Stimulated activated CD4-positive, alpha-beta T cell treated with anti-CD3 and anti-CD28 coated beads, Interleukin-12 subunit alpha, Interleukin-12 subunit beta, amount 100 ng/mL, for 4 hours (primary cell): ENCODE measurements at regions not wholly inside any gene's neighbourhood (a gene's known extent, or its start where the extent isn't known, plus 50 kb on each side); places are given as distances from the start of the nearest gene placed in this dataset.

Experiments
- DNase-seq: peaks from one replicate; pipeline ENCODE4 v3.0.0-alpha.2; 2020

DNA sequence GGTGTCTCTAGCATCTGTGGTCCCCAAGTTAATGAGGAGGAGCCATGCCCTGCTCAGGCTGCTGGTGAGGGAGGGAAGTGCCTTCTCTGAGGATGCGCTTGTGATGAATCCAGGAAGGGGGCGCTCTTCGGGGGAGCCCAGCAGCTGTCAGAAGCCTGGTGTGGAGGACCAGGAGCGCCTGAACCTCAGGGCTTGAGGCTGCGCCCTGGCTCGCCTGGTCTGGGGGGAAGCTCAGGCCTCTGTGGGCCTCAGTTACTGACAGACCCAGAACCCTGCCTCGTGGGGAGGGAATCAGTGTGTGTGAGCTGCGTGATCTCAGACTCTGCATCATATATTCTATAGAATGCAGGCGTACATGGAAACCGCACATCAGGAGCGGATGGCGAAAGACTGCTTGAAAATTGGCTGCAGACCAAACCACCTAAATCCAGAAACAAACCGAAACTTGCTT, 126.1 kb downstream of the SEC14L1 start:
- DNase-seq, result no peak

DNA sequence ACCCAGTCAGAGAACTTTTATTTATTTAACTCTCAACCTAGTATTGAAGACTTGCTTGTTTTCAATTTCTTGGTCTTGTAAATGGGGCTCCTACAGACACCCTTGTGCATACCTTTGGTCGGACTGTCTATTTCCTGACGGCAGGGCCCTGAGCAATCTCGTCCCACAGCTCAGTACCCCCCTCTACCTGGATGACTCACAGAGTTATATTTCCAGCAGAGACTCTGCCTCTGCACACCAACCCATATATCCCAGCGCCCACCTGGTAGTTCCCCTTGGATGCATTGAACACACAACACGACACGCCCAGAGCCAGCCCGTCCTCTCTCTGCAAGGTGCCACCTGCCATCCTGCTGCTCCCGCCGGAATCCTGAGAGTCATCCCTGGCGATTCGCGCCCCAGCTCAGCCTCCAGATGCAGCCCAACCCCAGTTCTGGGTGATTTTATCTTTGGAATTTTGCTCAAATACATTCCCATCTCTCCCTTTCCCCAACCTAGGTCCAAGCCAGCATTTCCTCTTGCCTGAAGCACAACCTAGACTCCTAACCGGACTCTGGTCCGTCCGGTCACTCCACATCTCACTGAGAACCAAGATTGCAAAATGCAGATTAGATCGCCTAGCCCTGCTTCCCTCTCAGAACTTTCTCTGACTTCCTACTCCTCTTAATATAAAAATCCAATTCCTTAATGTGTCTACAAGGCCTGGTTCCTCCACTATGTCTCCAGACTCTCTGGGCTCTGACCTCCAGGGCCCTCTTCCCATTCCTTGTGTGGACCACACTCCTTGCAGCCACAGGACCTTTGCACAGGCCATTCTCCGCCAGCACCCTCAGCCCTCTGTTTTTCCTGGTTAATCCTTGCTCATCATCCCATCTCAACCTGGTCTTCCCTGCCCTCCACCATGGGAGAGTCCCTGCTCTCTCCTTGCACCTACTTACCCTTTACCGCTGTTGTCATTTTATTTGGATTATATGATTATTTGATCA, 129.2 kb downstream of the SEC14L1 start:
- DNase-seq, result no peak

DNA sequence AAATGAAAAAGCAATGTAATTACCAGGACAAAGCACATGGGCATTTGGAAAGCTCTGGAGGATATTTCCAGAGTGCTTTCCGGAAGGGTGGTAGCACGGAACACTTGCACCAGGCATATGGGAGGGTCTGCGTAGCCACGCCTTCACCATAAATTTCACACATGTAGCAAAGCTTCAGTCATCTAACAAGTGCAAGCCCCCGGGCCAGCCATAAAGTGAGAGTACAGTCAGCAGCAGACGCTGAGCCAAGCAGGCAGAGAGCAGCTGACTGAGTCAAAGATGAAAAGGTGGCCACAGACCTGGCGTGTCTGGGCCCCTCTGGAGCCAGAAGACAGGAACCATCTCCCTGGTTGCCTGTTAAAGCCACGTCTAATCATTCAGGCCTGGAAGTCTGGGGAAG, 130.6 kb downstream of the SEC14L1 start:
- DNase-seq, result no peak

DNA sequence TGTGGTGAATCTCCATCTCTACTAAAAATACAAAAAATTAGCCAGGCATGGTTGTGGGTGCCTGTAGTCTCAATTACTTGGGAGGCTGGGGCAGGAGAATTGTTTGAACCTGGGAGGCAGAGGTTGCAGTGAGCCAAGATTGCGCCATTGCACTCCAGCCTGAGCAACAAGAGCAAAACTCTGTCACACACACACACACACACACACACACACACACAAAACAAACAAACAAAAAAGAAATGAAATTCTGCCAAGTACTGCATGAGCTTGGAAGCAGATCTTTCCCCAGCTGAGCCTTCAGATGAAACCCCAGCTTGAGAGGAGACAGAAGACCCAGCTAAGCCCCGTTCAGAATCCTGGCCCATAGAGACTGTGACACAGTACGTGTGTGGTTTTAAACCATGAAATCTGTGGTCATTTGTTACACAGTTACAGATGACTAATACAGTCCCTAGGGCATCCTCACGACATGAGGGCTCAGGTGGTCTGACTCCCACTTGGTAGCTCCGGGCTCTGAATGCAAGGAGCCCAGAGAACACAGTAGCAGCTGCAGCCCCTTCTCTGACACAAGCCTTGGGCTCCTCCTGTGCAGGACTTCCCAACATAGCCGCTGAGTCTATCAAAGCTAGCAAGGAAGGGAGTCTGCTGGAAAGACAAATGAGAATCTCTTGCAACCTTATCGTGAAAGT, 132.8 kb downstream of the SEC14L1 start:
- DNase-seq, result no peak

DNA sequence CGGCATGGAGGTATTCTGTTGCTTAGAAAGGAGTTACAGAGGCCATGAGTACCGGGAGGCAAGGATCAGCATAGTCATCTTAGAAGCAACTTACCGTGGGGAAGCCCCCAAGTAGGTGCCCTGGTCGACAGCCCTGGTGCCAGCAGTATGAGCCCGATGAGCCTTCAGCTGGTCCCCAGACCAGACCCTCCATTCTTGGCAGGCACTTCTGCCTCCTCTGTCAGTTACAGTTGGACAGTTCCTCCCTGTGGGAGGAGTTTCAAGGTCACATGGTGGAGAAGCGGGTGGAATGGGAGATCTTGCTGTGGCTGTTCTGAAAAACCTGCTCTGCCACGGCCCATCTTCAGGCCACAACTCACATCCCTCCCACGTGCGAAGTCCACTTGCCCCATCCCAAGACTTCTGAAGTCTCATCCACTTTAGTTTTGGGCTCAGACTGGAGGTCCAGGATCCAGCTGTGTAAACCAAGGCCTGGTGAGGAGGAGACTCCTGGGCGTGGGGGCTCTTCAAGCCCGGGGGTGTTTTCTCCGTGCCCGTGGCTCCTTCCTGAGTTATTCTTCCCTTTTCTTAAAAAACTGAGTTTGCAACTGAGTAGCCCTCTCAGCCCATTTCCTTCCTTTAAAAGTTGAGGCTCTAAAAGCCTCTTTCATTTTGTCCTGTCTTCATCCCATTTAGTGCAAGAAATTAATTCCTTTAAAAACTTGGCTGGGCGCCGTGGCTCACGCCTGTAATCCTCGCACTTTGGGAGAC, 133.5 kb downstream of the SEC14L1 start:
- DNase-seq, result no peak

DNA sequence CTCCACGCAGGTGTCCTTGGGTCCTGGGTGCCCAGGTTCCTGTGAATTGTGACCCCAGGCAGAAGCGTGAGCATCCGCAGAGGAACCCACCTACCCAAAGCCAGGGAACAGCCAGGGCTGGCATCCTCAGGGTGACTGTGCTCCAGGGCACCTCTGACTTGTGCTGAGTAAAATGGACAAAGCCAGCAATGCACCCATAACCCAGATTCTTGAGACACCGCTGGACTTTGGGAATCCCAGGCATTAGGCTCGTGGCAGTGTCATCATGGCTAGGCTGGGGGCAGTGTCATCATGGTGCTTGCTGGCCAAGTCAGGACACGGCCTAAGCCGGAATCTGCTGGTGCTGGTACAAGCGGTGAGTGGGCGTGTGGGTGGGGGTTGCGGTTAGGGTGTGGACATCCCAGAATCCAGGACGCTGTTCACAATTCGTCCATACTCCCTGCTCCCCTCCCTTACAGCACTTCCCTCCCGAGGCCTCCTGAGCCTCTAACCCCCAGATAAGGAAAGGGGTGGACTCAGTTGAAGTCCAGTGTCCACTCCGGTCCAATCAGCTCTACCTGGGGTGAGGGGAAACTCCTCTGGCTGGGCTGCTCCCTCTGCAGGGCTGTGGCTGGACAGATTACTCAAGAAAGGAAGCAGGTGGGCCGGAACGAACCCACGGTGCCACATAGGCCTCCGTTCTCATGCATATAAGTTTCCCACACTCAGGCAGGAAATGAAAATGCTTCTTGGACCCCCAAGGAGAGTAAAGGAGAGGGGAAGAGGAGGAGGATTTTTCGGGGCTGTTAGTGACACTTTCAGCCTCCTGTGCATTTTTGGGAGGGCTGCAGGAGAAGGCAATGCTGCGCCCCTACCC, 138.9 kb downstream of the SEC14L1 start:
- DNase-seq, result no peak

DNA sequence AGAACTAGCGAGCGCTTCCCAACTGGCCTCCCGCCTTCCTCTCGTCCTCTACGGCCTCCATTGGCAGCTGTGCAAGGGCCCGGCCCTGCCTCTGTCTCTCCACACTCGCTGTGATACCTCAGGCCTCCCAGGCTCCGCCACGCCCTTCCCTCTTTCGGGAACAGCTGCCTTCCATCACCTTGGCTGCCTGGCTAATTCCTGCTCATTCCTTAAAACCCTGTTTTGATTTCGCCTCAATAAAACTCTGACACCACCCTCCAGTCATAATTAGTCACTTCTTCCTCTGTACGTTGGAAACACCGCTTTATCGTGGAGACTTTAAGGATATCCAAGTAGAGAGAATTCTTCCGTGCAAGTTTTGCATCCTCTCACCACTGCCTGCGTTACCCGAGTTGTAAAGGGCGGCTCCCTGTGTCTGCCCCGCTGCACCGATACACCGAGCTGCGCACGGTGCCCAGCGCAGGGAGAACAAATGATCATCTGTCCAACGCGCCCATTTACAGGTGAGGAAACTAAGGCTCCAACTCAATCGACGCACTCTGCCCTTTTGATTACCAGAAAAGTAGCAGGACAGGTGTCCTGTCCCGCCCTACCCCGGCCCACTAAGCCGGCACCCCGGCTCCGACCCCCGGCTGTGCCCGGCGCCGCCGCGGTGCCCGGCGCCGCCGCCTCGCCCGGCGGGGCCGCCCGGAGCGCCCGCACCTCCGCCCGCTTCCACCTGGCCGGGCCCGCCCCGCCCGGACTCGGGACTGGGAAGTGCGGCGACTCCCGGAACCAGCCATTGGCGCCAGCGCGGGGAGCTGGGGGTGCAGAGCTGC, 139.7 kb downstream of the SEC14L1 start:
- no peak for DNase-seq

DNA sequence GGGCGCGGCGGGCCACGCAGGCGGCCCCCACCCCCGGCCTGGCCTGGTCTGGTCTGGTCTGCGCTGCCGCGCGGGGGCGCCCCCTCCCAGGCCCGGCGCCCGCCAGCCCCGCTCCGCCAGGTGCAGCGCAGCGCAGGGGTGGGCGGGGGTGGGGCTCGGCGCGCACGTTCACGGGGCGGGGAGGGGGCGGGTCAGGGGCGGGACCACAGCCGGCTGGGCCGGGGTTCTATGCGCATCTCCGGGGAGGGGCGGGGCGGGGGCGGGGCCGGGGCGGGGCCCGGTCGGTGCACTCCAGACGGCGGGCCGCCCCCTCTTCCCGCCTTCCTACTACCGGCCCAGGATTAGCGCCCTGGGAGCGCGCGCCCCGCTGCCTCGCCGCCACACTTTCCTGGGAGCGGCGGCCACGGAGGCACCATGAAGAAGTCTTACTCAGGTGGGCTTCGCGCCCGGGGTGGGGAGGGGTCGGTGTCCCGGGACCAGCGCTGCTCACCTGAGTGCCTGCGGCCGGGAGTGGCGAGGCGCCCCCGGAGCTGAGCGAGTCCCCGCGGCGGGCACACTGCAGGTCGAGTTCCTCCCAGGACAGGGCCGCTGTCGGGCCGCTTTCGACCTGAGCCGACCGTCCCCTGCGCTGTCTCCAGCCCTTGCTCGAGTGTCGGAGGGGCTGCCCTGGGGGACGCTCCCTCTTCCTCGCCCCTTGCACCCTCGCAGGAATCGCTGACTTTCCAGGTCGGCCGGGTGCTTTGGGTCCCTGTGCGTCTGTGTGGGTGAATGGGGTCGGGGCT, 140.5 kb downstream of the SEC14L1 start:
- peak; percentile 60 for DNase-seq

DNA sequence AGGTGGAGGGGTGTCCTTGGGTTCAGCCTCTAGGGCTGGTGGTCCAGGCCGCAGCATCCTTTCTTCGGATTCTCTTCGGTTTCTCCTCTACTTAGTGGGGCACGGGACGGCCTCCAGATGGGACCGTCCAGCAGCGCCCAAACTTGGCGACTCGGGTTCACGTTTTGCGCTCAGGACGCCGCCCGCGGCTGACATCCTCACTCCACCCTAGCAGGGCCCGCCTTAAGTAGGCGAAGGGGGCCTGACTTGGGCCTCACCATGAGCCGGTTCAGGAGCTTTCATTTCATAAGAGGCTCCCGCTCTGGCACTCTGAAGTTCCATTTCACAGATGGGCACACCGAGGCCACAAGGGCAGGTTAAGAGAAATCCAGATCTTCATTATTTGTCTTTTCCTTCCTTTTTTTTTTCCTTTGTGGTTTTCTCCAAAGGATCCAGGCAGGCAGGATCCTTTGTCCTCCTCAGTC, 141.2 kb downstream of the SEC14L1 start:
- DNase-seq, result no peak

DNA sequence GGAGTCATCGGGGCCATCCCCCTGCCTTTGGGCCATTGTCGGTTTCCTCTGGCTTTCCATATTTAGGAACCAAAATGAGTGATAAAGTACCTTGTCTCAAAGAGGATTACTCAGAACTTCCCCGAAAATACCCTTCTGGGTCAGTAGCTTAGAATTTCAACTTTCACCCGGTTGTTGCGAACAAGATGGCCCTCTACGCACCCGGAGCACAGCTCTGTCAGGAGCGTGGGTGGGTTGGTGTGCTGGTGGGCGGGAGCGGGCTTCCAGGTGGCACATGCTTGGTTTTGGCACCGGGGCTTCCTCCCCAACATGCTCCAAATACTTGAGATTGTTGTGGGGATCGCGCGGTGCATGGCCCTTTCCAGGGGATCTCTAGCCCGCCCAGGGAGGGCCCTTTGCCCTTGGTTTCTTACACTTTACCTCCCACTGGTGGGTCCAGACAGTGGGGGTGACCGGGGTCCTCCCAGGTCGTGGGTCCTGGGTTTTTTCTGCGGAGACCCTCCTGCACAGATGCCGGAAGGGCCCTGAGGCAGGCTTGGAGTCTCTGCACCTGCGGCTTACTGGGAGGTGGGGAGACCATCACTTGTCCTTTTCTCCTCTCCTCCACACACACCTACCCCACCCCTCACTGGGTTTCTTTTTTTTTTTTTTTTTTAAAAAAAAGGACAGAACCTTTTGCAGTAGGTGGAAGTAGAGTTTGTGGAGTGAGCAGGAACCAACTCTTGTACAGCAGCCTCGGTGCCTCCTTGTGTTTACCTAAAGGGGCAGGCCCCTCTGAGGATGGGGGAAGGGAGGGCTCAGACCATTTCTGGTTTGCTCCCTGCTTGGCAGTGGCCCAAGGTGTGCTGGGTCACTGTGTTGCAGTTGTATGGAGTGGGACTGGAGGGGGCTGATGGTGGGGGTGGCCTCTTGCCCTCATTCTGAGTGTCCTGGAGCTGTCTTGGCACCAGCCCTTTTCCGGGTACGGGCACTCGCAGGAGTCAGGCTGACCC, 142.1 kb downstream of the SEC14L1 start:
- no peak for DNase-seq

DNA sequence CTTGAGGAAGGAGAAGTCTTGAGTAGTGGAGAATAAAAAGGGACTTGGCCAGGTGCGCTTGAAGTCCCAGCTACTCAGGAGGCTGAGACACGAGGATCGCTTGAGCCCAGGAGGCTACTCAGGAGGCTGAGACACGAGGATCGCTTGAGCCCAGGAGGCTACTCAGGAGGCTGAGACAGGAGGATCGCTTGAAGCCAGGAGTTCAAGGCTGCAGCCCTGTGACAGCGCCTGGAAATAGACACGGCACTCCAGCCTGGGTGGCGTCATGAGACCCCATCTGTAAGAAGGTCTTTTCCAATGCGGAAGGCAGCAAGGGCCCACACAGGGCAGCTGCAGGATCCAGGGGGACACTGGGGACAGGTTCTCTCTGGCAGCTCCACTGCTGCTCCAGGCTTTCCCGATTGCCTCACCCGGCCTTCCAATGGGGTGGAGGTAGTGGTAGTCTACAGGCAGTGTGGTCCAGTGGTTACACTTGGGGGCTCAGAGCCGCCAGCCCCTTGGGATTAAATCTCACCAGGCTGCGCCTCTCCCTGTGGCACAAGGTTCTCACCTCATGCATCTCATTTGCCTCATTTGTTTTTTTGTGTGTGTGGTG, 143.4 kb downstream of the SEC14L1 start:
- no peak for DNase-seq

DNA sequence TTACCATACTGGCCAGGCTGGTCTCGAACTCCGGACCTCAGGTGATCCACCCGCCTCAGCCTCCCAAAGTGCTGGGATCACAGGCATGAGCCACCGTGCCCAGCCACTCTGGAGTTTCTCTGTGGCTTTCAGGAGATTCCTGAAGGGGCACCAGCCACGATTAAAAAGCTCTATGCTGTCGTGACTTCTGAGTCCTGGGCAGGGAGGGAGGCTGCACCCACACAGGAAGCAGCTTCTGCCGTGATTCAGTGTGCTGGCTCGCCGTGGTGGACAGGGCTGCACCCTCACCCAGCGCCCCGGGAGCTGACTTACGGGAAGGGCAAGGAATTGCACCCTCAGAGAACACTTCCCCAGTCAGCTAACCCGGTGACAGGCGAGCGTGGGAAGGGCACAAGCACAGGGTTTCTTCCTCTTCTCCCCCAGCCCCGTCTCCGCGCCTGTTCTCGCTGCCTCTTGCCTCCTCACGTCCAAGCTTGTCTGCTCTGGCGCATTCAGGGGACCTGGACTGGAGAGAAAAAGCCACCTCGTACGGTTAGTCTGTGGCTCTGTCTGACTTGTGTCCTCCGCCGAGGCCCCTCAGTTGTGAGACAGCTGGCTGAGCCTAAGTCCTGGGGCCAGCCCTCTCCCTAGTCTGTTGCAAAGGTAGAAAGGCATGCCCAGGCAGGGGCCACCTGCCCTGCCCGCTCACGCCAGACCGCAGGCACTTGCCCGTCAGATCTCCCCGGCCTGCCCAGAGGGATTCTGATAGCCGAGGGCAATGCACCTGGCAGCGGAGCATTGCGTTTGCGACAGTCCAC, 145.0 kb downstream of the SEC14L1 start:
- no peak for DNase-seq

DNA sequence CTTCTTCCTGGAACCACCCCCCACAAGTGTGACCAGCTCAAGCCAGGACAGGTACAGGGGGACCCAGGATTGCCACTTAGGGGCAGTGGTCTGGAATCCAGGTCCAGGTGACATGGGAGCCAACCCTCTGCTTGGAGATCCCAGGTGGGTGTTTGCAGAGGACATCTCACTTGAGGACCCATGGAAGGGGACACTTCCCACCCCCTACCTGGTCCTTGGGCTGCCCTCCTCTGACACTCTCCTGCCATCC, 145.5 kb downstream of the SEC14L1 start:
- no peak for DNase-seq

DNA sequence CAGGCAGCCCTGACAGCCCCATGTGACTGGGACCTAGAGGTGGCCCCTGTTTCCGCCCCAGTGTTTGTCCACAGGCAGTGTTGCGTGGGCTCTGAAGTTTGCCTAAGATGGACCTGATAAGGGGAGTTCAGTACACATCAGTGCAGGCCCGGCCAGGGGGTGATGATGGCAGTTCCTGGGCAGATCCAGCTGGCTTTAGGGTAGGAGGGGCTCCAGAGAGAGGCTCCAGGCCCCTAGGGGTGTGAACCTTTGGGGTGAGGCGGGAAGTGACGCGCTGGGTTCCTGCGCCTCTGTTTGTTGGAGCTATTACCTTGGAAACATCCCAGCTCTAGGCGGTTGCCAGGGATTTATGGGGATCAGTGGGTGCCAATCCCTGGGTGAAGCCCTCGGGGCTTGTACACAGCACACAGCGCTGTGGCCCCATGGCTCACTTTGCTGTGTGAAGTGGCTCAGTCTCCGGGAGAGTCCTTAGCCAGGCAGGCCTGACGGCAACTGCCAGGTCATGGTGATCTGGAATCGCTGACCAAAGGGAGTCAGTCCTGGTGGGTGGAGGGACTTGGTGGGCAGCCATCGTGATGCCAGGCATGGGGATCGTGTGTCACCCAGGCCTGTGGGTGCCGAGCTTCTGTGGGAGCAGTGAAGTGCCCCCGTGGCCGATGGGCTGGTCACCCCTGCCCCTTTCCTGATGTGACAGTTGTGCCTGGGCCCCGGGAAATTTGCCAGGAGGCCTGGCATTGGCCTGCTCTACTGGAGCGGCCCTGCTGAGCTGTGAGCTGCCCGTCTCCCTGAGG, 146.1 kb downstream of the SEC14L1 start:
- DNase-seq, result no peak

DNA sequence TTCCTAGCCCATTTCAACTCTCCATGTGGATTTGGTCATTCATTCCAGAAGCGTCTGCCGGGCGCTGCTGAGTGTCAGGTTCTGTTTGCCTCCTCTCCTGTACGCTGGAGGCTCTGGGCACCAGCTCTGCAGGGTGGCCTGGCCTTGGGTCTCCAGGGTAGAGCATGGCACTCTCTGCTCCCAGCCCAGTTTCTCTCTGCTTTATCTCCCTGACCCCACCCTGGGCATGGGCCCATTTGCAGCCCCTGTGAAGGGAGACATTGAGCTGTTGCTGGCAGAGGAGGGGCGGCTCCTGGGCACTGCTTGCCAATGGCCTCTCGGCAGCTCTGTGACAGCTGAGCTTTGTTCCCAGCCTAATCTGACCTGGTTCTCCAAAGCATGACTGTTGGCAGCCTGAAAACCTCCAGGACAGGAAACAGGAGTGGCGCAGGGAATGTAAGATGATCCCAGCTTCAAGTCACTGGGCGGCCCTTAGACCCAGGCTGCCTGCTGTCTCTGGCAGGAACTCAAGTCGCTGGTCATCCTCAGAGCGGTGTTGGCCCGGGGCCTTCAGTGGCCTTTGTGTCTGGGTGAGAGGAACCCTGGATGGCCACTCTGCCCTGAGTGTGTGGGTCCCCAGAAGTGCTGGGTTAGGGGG, 146.8 kb downstream of the SEC14L1 start:
- no peak for DNase-seq

DNA sequence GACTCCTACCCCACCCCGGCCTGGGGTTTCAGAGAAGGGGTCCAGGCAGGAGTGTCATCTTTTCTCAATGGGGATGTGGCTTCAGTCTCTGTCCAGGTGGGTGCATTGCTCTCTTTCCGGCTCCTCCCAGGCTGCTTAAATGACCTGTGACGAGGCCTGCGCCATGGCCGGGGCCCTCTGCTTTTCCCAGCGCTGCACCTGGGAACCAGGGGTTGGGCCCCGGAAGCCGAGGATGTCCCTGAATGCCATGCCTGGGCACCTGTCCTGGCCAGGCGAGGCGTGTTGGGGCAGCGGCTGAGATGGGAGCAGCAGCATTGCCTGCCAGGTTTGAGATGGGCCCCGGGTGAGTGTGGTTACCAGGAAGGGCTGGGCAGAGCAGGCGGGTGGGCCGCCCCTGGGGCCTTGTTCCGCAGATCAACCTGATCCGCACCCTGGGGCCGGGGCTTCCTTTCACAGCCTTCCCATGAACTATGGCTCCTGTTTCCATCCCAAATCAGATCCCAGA, 147.4 kb downstream of the SEC14L1 start:
- no peak for DNase-seq
